ENCODE measurements at regions not wholly inside any gene's neighbourhood (a gene's known extent, or its start where the extent isn't known, plus 50 kb on each side); places are given as distances from the start of the nearest gene placed in this dataset.

DNA sequence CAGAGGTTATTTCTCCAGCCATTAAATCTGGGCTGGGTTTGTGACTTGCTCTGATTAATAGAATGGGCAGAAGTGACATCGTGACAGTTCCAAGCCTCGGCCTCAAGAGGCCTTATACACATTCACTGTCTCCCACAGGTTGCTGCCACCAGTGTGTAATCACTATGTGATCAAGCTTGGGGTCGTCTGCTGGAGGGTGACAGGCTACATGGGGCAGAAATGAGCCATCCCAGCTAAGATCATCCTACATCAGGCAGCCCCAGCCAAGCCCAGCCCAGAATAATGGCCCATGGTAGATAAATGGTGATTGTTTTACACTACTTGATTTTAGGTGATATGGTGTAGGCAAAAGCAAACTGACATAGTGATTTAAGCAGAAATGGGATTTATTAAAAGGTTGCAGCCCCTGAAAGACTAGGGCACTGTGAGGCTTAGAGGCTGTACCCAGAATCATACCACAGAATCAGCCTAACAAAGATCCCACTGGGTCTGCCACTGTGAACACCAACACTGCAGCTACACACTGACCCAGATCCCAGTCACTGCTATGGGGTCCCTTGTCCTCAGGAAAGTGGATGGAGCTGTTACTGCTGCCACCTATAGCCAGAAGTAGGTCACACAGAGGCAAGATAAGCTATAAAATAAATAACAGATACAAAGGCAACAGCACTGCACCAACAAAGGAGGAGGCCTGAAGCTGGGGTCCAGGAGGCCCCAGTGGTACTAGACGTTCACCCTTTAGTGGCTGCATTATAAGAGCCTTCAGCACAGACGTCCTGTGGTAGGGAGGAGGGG, 159.6 kb upstream of the RBPJ start:
- Histone ChIP-seq H3K27ac (ENCODE audit: low read depth, low read length) (no peak overlapping the region), H3K36me3 (ENCODE audit: insufficient read depth, low read length) (no peaks in the 10 kb centered on the region), H3K9ac (ENCODE audit: low read depth, low read length) (no peak overlapping the region), H3K4me1 (ENCODE audit: insufficient read depth, low read length) (peaks cover 10% of the 10 kb centered on the region; the same call in 1 of the 2 replicates), H3K9me3 (ENCODE audit: insufficient read depth, low read depth, low read length) (no peaks in the 10 kb centered on the region), H3K4me3 (ENCODE audit: low read length) (no peak overlapping the region), H3K27me3 (ENCODE audit: insufficient read depth, low read length) (no peaks in the 10 kb centered on the region)
- WGBS, result 70% methylated on average over 5 of the region's 5 CpGs

DNA sequence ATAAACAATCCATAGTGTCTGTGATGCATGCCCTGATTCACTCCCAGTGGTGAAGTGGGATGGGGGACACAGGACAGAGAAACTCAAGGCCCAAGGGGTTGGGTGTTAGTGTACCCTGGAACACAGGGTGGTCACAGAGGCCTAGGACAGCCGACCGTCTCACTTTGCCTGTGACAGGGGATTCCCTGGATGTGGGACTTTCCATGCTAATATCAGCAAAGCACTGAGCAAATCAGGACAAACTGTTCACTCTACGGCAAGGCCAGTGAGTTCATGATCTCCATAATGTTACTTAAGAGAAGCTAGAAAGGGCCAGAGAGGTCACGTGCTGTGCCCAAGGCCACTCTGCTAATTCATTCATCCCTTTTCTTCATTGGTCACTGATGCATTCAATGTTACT, 158.7 kb upstream of the RBPJ start:
- Histone ChIP-seq H3K4me1 (ENCODE audit: insufficient read depth, low read length) (peaks cover 10% of the 10 kb centered on the region; the same call in 1 of the 2 replicates), H3K27ac (ENCODE audit: low read depth, low read length) (no peak overlapping the region), H3K9me3 (ENCODE audit: insufficient read depth, low read depth, low read length) (no peaks in the 10 kb centered on the region), H3K36me3 (ENCODE audit: insufficient read depth, low read length) (no peaks in the 10 kb centered on the region), H3K4me3 (ENCODE audit: low read length) (no peak overlapping the region), H3K27me3 (ENCODE audit: insufficient read depth, low read length) (no peaks in the 10 kb centered on the region), H3K9ac (ENCODE audit: low read depth, low read length) (no peak overlapping the region)
- WGBS, result 96% methylated on average over 4 of the region's 4 CpGs

DNA sequence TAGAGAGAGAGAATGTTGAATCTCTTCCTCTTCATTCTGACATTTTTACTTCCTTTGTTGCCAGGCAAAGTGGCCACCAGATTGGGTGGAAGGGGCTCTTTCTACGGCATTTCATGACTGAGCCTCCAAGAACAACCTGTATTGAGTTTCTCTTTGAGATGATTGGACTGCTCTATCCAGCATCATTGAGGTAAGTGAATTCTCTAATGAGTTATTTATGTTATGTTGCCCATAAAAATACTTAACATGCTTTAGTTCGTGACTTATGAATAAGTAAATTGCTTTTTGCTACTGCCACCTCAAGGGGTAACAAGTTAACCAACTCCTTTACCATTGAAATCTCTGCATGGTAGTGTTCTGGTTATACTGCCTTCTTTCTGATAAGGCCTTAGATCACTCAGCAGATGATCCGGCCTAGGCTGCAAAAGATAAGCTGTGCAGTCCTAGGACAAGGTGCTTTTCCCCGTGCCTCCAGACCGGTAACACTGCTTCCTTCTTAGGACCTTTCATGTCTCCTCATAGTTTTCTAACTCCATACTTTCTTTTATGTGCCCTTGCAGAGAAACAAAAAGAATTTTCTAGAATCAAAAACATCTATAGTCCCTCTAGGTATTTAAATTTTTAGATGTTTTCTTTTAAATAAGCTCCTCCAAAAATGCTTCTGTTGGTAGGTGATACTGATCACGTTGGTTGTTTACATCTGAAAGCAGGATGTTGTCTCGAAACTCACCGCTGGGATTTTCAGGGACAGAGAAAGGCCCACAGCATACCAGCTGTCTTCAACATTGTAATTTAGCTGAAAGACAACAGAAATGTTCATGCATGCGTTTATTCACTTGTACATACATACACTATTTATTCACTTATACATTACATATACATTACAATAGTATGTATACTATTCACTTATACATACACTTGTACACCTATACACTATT, 157.1 kb upstream of the RBPJ start:
- Histone ChIP-seq H3K4me3 (ENCODE audit: low read length) (no peak overlapping the region), H3K27ac (ENCODE audit: low read depth, low read length) (no peak overlapping the region), H3K27me3 (ENCODE audit: insufficient read depth, low read length) (no peaks in the 10 kb centered on the region), H3K36me3 (ENCODE audit: insufficient read depth, low read length) (no peaks in the 10 kb centered on the region), H3K4me1 (ENCODE audit: insufficient read depth, low read length) (peaks cover 10% of the 10 kb centered on the region; the same call in 1 of the 2 replicates), H3K9me3 (ENCODE audit: insufficient read depth, low read depth, low read length) (no peaks in the 10 kb centered on the region), H3K9ac (ENCODE audit: low read depth, low read length) (no peak overlapping the region)
- WGBS, result 69% methylated on average over 8 of the region's 9 CpGs

DNA sequence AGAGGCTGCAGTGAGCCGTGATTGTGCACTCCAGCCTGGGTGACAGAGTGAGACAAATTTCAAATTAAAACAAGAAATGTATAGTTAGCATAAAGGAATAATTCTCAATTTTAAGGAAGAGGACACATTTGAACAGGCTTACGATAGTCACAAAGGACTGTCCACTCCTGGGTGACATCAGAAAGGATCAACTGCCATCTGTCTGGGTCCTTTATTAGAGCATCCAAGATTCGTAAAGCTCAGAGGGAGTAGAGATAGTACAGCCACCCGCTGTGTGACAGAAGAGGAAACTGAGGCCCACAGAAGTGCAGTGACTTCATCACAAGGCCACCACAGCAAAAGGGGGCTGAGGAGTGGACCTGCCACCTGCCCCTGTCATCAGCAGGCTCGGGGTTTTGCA, 149.3 kb upstream of the RBPJ start:
- no peaks in the 10 kb centered on the region for H3K36me3 ChIP-seq (ENCODE audit: insufficient read depth, low read length)
- H3K4me3 ChIP-seq (ENCODE audit: low read length), result no peak overlapping the region
- no peaks in the 10 kb centered on the region; the same call in 1 of the 2 replicates for H3K4me1 ChIP-seq (ENCODE audit: insufficient read depth, low read length)
- H3K27me3 ChIP-seq (ENCODE audit: insufficient read depth, low read length), result no peaks in the 10 kb centered on the region
- peaks cover 13% of the 10 kb centered on the region for H3K9me3 ChIP-seq (ENCODE audit: insufficient read depth, low read depth, low read length)
- 93% methylated on average over 5 of the region's 5 CpGs for WGBS
- H3K9ac ChIP-seq (ENCODE audit: low read depth, low read length), result no peak overlapping the region
- H3K27ac ChIP-seq (ENCODE audit: low read depth, low read length), result no peak overlapping the region

DNA sequence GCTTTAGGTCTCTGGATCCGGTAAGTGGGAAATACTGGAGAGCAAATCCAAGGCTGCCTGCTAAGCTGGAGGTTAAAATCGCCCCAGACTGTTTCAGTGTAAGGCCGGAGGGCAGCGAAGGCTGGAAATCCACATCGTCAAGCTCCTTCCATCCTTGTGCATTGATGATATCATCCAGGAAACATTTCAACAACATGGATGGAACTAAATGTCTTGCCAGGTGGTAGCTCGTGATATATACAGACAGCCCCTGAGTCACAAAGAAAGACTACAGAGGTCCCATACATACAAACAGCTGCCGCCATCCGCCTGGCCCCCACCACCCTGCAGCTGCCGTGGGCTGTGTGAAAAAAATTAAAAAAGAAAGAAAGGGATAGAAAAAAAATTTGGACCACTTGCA, 148.9 kb upstream of the RBPJ start:
- Histone ChIP-seq H3K27me3 (ENCODE audit: insufficient read depth, low read length) (no peaks in the 10 kb centered on the region), H3K9me3 (ENCODE audit: insufficient read depth, low read depth, low read length) (peaks cover 13% of the 10 kb centered on the region), H3K4me1 (ENCODE audit: insufficient read depth, low read length) (no peaks in the 10 kb centered on the region; the same call in 1 of the 2 replicates), H3K4me3 (ENCODE audit: low read length) (no peak overlapping the region), H3K27ac (ENCODE audit: low read depth, low read length) (no peak overlapping the region), H3K36me3 (ENCODE audit: insufficient read depth, low read length) (no peaks in the 10 kb centered on the region), H3K9ac (ENCODE audit: low read depth, low read length) (no peak overlapping the region)
- 91% methylated on average over 9 of the region's 9 CpGs for WGBS

DNA sequence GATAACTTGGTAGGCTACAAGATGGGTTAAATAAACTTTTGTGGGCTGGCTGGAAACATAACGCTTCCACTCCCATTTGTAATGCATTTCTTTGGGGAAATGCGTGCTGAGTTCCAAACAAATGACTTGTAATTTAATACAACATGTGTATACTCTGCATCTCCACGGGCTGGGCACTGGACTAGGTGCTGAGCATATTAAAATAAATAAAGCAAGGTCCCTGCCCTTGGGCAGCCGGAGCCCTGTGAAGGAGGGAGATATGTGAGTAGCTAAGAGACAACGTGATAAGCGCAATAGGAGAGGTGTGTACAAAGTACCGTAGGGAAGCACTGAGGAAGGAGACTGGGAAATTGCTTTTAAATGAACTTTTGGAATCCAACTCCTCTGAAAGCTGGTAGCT, 147.2 kb upstream of the RBPJ start:
- H3K4me1 ChIP-seq (ENCODE audit: insufficient read depth, low read length), result no peaks in the 10 kb centered on the region; the same call in 1 of the 2 replicates
- no peak overlapping the region for H3K9ac ChIP-seq (ENCODE audit: low read depth, low read length)
- no peak overlapping the region for H3K27ac ChIP-seq (ENCODE audit: low read depth, low read length)
- 88% methylated on average over 7 of the region's 7 CpGs for WGBS
- H3K4me3 ChIP-seq (ENCODE audit: low read length), result no peak overlapping the region
- H3K36me3 ChIP-seq (ENCODE audit: insufficient read depth, low read length), result no peaks in the 10 kb centered on the region
- H3K27me3 ChIP-seq (ENCODE audit: insufficient read depth, low read length), result no peaks in the 10 kb centered on the region
- peaks cover 13% of the 10 kb centered on the region for H3K9me3 ChIP-seq (ENCODE audit: insufficient read depth, low read depth, low read length)

DNA sequence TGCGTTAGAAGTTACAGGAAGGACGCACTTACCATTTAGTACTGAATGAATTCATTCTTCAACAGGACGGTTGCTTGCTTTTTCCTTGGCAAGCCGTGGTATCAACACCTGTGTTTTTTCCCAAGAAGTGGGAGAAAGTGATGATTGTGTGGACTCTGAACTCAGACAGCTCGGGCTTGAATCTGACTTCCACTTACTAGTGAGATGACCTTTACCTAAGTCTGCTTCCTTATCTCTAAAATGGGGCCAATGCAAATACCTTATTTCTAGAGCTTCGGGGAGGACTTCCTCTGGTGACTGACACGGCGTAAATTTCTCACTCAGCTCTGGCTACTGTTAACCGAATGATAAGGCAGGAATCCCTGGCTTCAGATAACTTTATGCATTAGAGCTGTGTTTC, 146.8 kb upstream of the RBPJ start:
- Histone ChIP-seq H3K4me1 (ENCODE audit: insufficient read depth, low read length) (no peaks in the 10 kb centered on the region; the same call in 1 of the 2 replicates), H3K4me3 (ENCODE audit: low read length) (no peak overlapping the region), H3K27ac (ENCODE audit: low read depth, low read length) (no peak overlapping the region), H3K9ac (ENCODE audit: low read depth, low read length) (no peak overlapping the region), H3K36me3 (ENCODE audit: insufficient read depth, low read length) (no peaks in the 10 kb centered on the region), H3K27me3 (ENCODE audit: insufficient read depth, low read length) (no peaks in the 10 kb centered on the region), H3K9me3 (ENCODE audit: insufficient read depth, low read depth, low read length) (peaks cover 13% of the 10 kb centered on the region)
- 86% methylated on average over 9 of the region's 9 CpGs for WGBS

DNA sequence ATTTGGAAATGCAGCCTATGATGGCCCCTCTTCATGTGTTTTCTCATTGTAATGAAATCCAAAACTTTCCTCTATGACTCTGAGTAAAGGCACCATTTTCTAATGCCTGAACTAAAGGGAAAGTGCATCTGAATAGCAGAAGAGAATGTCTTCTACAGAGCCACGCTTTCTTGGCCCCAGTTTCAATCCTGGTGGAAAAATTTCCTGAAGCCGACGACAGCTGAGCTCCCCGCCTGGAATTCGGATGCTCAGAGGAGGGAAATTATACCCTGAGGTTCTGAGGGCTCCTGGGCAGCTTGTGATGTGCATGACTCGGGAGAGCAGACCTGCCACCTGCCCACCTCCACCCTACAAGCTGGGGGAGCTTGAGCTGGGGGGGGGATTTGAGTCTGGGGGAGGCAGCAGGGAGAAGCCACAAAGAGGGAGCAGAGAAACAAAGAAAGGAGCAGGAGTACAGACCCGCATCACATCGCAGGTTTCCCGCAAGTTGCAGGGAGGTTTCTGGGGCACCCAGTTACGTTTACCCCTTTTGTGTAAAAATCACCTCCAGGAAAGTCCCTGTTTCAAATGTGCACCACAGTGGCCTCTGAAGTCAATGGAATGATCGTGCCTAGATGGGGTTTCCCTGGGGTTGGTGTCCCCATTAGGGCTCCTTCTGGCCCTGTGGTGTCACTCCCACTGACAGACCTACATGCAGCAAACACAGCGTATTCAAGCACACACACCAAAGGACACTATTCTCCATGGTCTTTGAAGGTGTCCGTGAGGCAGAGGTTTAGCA, 145.6 kb upstream of the RBPJ start:
- Histone ChIP-seq H3K27ac (ENCODE audit: low read depth, low read length) (no peak overlapping the region), H3K9ac (ENCODE audit: low read depth, low read length) (no peak overlapping the region), H3K27me3 (ENCODE audit: insufficient read depth, low read length) (no peaks in the 10 kb centered on the region), H3K36me3 (ENCODE audit: insufficient read depth, low read length) (no peaks in the 10 kb centered on the region), H3K9me3 (ENCODE audit: insufficient read depth, low read depth, low read length) (peaks cover 11% of the 10 kb centered on the region), H3K4me1 (ENCODE audit: insufficient read depth, low read length) (no peaks in the 10 kb centered on the region; the same call in 1 of the 2 replicates), H3K4me3 (ENCODE audit: low read length) (no peak overlapping the region)
- 88% methylated on average over 12 of the region's 13 CpGs for WGBS

DNA sequence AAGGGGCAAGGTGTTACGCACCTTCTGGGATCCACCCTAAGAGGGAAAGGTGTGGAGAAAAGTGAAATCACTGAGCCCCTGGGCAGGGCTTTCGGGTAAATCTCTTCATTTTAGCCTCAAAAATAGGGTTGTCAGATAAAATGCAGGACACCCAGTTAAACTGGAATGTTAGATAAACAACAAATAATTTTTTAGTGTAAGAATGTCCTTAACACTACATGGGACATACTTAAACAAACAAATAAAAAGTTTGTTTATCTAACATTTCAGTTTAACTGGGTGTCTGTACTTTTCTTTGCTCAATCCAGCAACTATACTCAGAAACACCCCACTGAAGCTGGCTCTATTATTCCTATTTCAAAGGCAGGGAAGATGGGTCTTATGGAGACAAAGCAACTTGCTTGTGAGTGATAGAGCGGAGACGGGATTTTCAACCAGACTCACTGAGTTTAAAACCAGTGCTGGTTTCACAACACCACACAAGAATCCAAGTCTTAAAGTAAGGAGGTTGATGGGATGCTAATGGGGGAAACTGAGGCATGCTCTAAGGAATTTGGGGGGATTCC, 144.8 kb upstream of the RBPJ start:
- Histone ChIP-seq H3K4me1 (ENCODE audit: insufficient read depth, low read length) (no peaks in the 10 kb centered on the region; the same call in 1 of the 2 replicates), H3K9me3 (ENCODE audit: insufficient read depth, low read depth, low read length) (peaks cover 4% of the 10 kb centered on the region; the same call in 1 of the 2 replicates), H3K27ac (ENCODE audit: low read depth, low read length) (no peak overlapping the region), H3K4me3 (ENCODE audit: low read length) (no peak overlapping the region), H3K36me3 (ENCODE audit: insufficient read depth, low read length) (no peaks in the 10 kb centered on the region), H3K27me3 (ENCODE audit: insufficient read depth, low read length) (no peaks in the 10 kb centered on the region), H3K9ac (ENCODE audit: low read depth, low read length) (no peak overlapping the region)
- 94% methylated on average over 4 of the region's 4 CpGs for WGBS

DNA sequence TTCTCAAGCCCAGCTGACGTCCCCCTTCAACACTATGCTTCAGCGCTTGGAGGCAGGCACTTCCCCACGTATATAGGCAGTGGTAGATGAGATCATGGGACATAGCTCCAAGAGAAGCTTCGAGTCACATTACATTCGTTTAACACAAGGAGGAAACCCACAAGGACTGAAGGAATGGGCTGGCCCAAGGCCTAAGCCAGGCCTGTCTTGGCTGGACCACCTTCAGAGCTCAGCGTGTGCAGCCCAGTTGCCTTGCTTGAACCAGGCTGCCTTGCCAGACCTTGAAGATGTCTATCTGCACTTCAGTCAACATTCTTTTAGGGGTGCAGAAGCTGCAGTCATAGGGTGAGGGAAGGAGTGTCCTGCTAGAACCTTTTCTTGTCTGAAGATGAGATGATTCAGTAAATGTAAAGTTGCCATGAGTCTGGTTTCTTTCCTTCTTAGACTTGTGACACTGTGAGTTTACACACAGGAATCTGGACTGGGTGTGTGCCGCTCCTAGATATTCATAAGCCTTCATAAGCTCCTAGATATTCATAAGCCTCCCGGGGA, 144.1 kb upstream of the RBPJ start:
- H3K9me3 ChIP-seq (ENCODE audit: insufficient read depth, low read depth, low read length), result no peaks in the 10 kb centered on the region
- no peaks in the 10 kb centered on the region; the same call in 1 of the 2 replicates for H3K4me1 ChIP-seq (ENCODE audit: insufficient read depth, low read length)
- no peak overlapping the region for H3K9ac ChIP-seq (ENCODE audit: low read depth, low read length)
- no peak overlapping the region for H3K27ac ChIP-seq (ENCODE audit: low read depth, low read length)
- H3K27me3 ChIP-seq (ENCODE audit: insufficient read depth, low read length), result no peaks in the 10 kb centered on the region
- 92% methylated on average over 8 of the region's 8 CpGs for WGBS
- H3K4me3 ChIP-seq (ENCODE audit: low read length), result no peak overlapping the region
- H3K36me3 ChIP-seq (ENCODE audit: insufficient read depth, low read length), result no peaks in the 10 kb centered on the region
